ENCODE measurements at regions not wholly inside any gene's neighbourhood (a gene's known extent, or its start where the extent isn't known, plus 50 kb on each side); places are given as distances from the start of the nearest gene placed in this dataset.

- Histone ChIP-seq H3K9me1 (ENCODE audit: control insufficient read depth, extremely low read depth, insufficient read depth, low read length) (no peaks in the 10 kb centered on the region), H3K4me1 (ENCODE audit: control insufficient read depth, extremely low read depth, insufficient read depth, low read length) (peaks cover 11% of the 10 kb centered on the region), H3K4me3 (ENCODE audit: control insufficient read depth in 2 of 3, extremely low read depth in 1 of 3, insufficient read depth in 2 of 3, low read depth in 1 of 3, low read length in 3 of 3) (no peak overlapping the region), H3K9ac (ENCODE audit: control insufficient read depth, extremely low read depth, insufficient read depth, low read length) (no peak overlapping the region), H3K9me3 (ENCODE audit: control insufficient read depth, low read depth, low read length) (no peaks in the 10 kb centered on the region), H3K4me2 (ENCODE audit: control insufficient read depth, extremely low read depth, insufficient read depth, low read depth, low read length) (no peak overlapping the region), H4K20me1 (ENCODE audit: control insufficient read depth, extremely low read depth, insufficient read depth, low read length) (no peaks in the 10 kb centered on the region), H3K27ac (ENCODE audit: control insufficient read depth, insufficient read depth, low read length) (no peak overlapping the region), H2AFZ (ENCODE audit: control insufficient read depth, low read length) (no peak overlapping the region), H3K36me3 (ENCODE audit: control insufficient read depth in 2 of 2, extremely low read depth in 1 of 2, insufficient read depth in 2 of 2, low read length in 2 of 2) (no peaks in the 10 kb centered on the region), H3K27me3 (ENCODE audit: control insufficient read depth, extremely low read depth, insufficient read depth, low read length) (no peaks in the 10 kb centered on the region), H3K79me2 (ENCODE audit: control insufficient read depth, insufficient read depth, low read length) (no peaks in the 10 kb centered on the region)
- TF ChIP-seq, protein P1, sequence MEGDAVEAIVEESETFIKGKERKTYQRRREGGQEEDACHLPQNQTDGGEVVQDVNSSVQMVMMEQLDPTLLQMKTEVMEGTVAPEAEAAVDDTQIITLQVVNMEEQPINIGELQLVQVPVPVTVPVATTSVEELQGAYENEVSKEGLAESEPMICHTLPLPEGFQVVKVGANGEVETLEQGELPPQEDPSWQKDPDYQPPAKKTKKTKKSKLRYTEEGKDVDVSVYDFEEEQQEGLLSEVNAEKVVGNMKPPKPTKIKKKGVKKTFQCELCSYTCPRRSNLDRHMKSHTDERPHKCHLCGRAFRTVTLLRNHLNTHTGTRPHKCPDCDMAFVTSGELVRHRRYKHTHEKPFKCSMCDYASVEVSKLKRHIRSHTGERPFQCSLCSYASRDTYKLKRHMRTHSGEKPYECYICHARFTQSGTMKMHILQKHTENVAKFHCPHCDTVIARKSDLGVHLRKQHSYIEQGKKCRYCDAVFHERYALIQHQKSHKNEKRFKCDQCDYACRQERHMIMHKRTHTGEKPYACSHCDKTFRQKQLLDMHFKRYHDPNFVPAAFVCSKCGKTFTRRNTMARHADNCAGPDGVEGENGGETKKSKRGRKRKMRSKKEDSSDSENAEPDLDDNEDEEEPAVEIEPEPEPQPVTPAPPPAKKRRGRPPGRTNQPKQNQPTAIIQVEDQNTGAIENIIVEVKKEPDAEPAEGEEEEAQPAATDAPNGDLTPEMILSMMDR (optimal IDR thresholded peaks at IDR 0.05 in 1 of 3, IDR thresholded peaks at IDR 0.05 in 1 of 3, conservative IDR thresholded peaks at IDR 0.05 in 1 of 3; ENCODE audit: extremely low read depth in 1 of 3, insufficient read depth in 2 of 3, low read length in 3 of 3), result no peak
- TF ChIP-seq EZH2 (IDR thresholded peaks at IDR 0.05; ENCODE audit: low read length), result no peak
- dilution Hi-C loops (cut with MboI; ENCODE audit: extremely low pct_ligation_motif_present, low sequenced_read_pairs), result no loop called here
- FAIRE-seq (no peak), DNase-seq (ENCODE audit: low read depth, low spot score) (no peak)
Observed at GRCh38 chr2:53543083-53543482, 224.5 kb upstream of the CHAC2 start.

- H3K9me3 ChIP-seq (ENCODE audit: control insufficient read depth, low read depth, low read length), result no peaks in the 10 kb centered on the region
- no peak overlapping the region for H2AFZ ChIP-seq (ENCODE audit: control insufficient read depth, low read length)
- H3K27ac ChIP-seq (ENCODE audit: control insufficient read depth, insufficient read depth, low read length), result no peak overlapping the region
- no peaks in the 10 kb centered on the region for H4K20me1 ChIP-seq (ENCODE audit: control insufficient read depth, extremely low read depth, insufficient read depth, low read length)
- H3K9me1 ChIP-seq (ENCODE audit: control insufficient read depth, extremely low read depth, insufficient read depth, low read length), result no peaks in the 10 kb centered on the region
- dilution Hi-C loops (cut with MboI; ENCODE audit: extremely low pct_ligation_motif_present, low sequenced_read_pairs), result no loop called here
- no peaks in the 10 kb centered on the region for H3K4me1 ChIP-seq (ENCODE audit: control insufficient read depth, extremely low read depth, insufficient read depth, low read length)
- no peaks in the 10 kb centered on the region for H3K27me3 ChIP-seq (ENCODE audit: control insufficient read depth, extremely low read depth, insufficient read depth, low read length)
- H3K36me3 ChIP-seq (ENCODE audit: control insufficient read depth in 2 of 2, extremely low read depth in 1 of 2, insufficient read depth in 2 of 2, low read length in 2 of 2), result no peaks in the 10 kb centered on the region
- no peak overlapping the region for H3K9ac ChIP-seq (ENCODE audit: control insufficient read depth, extremely low read depth, insufficient read depth, low read length)
- TF ChIP-seq, protein P1 (optimal IDR thresholded peaks at IDR 0.05 in 1 of 3, IDR thresholded peaks at IDR 0.05 in 1 of 3, conservative IDR thresholded peaks at IDR 0.05 in 1 of 3; ENCODE audit: extremely low read depth in 1 of 3, insufficient read depth in 2 of 3, low read length in 3 of 3), result no peak
- TF ChIP-seq EZH2 (IDR thresholded peaks at IDR 0.05; ENCODE audit: low read length), result no peak
- DNase-seq (ENCODE audit: low read depth, low spot score) (no peak), FAIRE-seq (no peak)
- no peak overlapping the region for H3K4me2 ChIP-seq (ENCODE audit: control insufficient read depth, extremely low read depth, insufficient read depth, low read depth, low read length)
- H3K4me3 ChIP-seq (ENCODE audit: control insufficient read depth in 2 of 3, extremely low read depth in 1 of 3, insufficient read depth in 2 of 3, low read depth in 1 of 3, low read length in 3 of 3), result no peak overlapping the region
- H3K79me2 ChIP-seq (ENCODE audit: control insufficient read depth, insufficient read depth, low read length), result no peaks in the 10 kb centered on the region
Observed at GRCh38 chr2:53536583-53537361, 230.8 kb upstream of the CHAC2 start.
